GM12892 (cell line): ENCODE measurements at regions not wholly inside any gene's neighbourhood (a gene's known extent, or its start where the extent isn't known, plus 50 kb on each side); places are given as distances from the start of the nearest gene placed in this dataset.

Experiments
- POLR2A ChIP-seq: IDR thresholded peaks from 2 replicates; pipeline ENCODE4 v1.6.1; 2011; ENCODE audit warnings: low read depth, low read length, control low read depth
- POLR2AphosphoS5 ChIP-seq: IDR thresholded peaks from 2 replicates; pipeline ENCODE4 v1.6.1; 2011; ENCODE audit warnings: low read depth, low read length, control low read depth
- TAF1 ChIP-seq: IDR thresholded peaks from 2 replicates; pipeline ENCODE4 v1.6.1; 2011; ENCODE audit warnings: low read depth, mild to moderate bottlenecking, control low read depth, low read length, borderline replicate concordance

- TF ChIP-seq POLR2A (no peak), POLR2AphosphoS5 (no peak), TAF1 (no peak)
These were observed 87.6 kb upstream of the PAK5 start for GRCh38 chr20:9926476-9926875.
